HepG2 (cell line): ENCODE measurements at regions not wholly inside any gene's neighbourhood (a gene's known extent, or its start where the extent isn't known, plus 50 kb on each side); places are given as distances from the start of the nearest gene placed in this dataset.
A peak's percentile ranks its signal among the peaks of the same experiment; 100 is the strongest.

Experiments used
- ATAD3A ChIP-seq: sonication (generic); formaldehyde crosslinking; IDR thresholded peaks from 2 replicates; pipeline ENCODE4 v1.4.0; 2020; ENCODE audit warnings: missing genetic modification reagents
- CEBPB ChIP-seq: IDR thresholded peaks from 2 replicates; pipeline ENCODE4 v1.6.1; 2011; ENCODE audit warnings: low read depth, low read length, improper control_type of control experiment, borderline replicate concordance
- JDP2 ChIP-seq: sonication (generic); formaldehyde crosslinking; IDR thresholded peaks from 2 replicates; pipeline ENCODE4 v1.8.1; 2022; ENCODE audit warnings: missing genetic modification reagents, borderline replicate concordance
- PAF1 ChIP-seq: IDR thresholded peaks from 2 replicates; pipeline ENCODE4 v1.6.1; 2016; ENCODE audit warnings: missing genetic modification reagents, missing compliant biosample characterization
- PHF8 ChIP-seq: sonication (generic); formaldehyde crosslinking; IDR thresholded peaks from 2 replicates; pipeline ENCODE4 v1.5.0; 2020; ENCODE audit warnings: missing genetic modification reagents
- SATB2 ChIP-seq: sonication (generic); formaldehyde crosslinking; IDR thresholded peaks from 2 replicates; pipeline ENCODE4 v1.5.0; 2020; ENCODE audit warnings: missing genetic modification reagents
- SOX5 ChIP-seq: IDR thresholded peaks from 2 replicates; pipeline ENCODE4 v1.6.1; 2016; ENCODE audit warnings: borderline replicate concordance
- TAF1 ChIP-seq: sonication (generic); formaldehyde crosslinking; IDR thresholded peaks from 2 replicates; pipeline ENCODE4 v1.4.0; 2020; ENCODE audit warnings: missing genetic modification reagents
- ZNF33A ChIP-seq: sonication (generic); formaldehyde crosslinking; IDR thresholded peaks from 2 replicates; pipeline ENCODE4 v1.5.1; 2020; ENCODE audit warnings: missing genetic modification reagents, mild to moderate bottlenecking, moderate library complexity, borderline replicate concordance
- ZNF563 ChIP-seq: sonication (generic); formaldehyde crosslinking; IDR thresholded peaks from 2 replicates; pipeline ENCODE4 v1.8.0; 2022; ENCODE audit warnings: mild to moderate bottlenecking, moderate library complexity, missing genetic modification reagents
- ZNF570 ChIP-seq: sonication (generic); formaldehyde crosslinking; IDR thresholded peaks from 2 replicates; pipeline ENCODE4 v1.4.0; 2020; ENCODE audit warnings: mild to moderate bottlenecking, missing genetic modification reagents, borderline replicate concordance
- ZSCAN29 ChIP-seq: sonication (generic); formaldehyde crosslinking; conservative IDR thresholded peaks from 2 replicates; pipeline ENCODE4 v1.4.0; 2020; ENCODE audit warnings: mild to moderate bottlenecking, missing genetic modification reagents
- TF ChIP-seq, protein P1 (sequence below): sonication (generic); formaldehyde crosslinking; IDR thresholded peaks from 2 replicates; pipeline ENCODE4 v1.4.0; 2020; ENCODE audit warnings: mild to moderate bottlenecking, missing genetic modification reagents
- TF ChIP-seq, protein P2 (sequence below), 2 experiments: fragments of 450-650 bp in 1 of 2; sonication (generic) in 1 of 2; formaldehyde crosslinking; IDR thresholded peaks; 2 replicates each; pipeline versions ENCODE4 v1.5.0 to v1.8.0; 2020 to 2022; ENCODE audit warnings: mild to moderate bottlenecking in 1 of 2, missing genetic modification reagents in 1 of 2
- TF ChIP-seq, protein P3 (sequence below): sonication (generic); formaldehyde crosslinking; IDR thresholded peaks from 2 replicates; pipeline ENCODE4 v1.4.0; 2020; ENCODE audit warnings: missing genetic modification reagents, mild to moderate bottlenecking, borderline replicate concordance
- TF ChIP-seq, protein P4 (sequence below): sonication (generic); formaldehyde crosslinking; IDR thresholded peaks from 2 replicates; pipeline ENCODE4 v1.4.0; 2020; ENCODE audit warnings: mild to moderate bottlenecking, missing genetic modification reagents

DNA sequence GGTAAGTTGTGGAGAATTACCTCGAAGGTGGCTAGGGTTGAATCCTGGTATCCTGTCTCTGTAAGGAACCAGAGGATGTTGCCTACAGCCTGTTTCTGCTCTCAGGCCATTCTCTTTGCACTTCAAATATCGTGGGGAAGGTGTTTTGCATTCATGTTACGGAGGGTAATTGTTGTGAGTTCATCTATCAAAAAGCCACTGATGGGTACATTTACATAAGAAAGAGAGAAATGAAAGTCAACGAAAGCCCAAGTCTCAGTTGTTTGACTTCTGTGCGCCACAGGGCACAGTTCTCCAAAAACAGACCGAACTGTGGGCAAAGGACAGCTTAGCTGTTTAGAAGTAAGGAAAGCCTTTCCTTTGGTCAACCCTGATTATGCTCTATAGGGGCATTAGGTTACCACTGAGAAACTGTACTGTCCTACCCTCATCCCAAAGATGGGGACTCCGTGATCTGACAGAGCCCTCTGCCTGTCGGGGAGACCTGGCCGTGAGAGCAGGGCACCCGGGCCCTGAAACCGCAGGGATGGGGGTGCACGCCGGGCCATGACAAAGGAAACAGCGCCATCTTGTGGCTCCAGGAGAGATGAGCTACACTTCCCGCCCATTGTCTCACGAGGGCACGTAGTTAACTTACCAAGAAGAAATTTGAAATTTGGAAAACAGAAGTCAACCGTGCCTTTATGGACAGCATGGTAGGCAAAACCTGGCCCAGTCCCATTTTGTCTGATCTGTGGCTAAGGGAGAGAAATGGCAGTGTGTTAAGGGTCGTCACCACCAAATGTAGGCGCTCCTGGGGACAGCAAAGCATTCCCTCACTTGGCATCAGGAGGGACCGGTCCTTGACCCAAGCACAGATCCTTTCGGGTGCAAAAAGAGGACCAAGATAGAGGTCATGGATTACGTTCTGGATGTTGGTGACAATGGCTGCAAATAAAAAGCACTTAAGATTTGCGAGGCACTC, 74.5 kb upstream of the DYNLRB2 start (continued):
- TF ChIP-seq, protein P1, sequence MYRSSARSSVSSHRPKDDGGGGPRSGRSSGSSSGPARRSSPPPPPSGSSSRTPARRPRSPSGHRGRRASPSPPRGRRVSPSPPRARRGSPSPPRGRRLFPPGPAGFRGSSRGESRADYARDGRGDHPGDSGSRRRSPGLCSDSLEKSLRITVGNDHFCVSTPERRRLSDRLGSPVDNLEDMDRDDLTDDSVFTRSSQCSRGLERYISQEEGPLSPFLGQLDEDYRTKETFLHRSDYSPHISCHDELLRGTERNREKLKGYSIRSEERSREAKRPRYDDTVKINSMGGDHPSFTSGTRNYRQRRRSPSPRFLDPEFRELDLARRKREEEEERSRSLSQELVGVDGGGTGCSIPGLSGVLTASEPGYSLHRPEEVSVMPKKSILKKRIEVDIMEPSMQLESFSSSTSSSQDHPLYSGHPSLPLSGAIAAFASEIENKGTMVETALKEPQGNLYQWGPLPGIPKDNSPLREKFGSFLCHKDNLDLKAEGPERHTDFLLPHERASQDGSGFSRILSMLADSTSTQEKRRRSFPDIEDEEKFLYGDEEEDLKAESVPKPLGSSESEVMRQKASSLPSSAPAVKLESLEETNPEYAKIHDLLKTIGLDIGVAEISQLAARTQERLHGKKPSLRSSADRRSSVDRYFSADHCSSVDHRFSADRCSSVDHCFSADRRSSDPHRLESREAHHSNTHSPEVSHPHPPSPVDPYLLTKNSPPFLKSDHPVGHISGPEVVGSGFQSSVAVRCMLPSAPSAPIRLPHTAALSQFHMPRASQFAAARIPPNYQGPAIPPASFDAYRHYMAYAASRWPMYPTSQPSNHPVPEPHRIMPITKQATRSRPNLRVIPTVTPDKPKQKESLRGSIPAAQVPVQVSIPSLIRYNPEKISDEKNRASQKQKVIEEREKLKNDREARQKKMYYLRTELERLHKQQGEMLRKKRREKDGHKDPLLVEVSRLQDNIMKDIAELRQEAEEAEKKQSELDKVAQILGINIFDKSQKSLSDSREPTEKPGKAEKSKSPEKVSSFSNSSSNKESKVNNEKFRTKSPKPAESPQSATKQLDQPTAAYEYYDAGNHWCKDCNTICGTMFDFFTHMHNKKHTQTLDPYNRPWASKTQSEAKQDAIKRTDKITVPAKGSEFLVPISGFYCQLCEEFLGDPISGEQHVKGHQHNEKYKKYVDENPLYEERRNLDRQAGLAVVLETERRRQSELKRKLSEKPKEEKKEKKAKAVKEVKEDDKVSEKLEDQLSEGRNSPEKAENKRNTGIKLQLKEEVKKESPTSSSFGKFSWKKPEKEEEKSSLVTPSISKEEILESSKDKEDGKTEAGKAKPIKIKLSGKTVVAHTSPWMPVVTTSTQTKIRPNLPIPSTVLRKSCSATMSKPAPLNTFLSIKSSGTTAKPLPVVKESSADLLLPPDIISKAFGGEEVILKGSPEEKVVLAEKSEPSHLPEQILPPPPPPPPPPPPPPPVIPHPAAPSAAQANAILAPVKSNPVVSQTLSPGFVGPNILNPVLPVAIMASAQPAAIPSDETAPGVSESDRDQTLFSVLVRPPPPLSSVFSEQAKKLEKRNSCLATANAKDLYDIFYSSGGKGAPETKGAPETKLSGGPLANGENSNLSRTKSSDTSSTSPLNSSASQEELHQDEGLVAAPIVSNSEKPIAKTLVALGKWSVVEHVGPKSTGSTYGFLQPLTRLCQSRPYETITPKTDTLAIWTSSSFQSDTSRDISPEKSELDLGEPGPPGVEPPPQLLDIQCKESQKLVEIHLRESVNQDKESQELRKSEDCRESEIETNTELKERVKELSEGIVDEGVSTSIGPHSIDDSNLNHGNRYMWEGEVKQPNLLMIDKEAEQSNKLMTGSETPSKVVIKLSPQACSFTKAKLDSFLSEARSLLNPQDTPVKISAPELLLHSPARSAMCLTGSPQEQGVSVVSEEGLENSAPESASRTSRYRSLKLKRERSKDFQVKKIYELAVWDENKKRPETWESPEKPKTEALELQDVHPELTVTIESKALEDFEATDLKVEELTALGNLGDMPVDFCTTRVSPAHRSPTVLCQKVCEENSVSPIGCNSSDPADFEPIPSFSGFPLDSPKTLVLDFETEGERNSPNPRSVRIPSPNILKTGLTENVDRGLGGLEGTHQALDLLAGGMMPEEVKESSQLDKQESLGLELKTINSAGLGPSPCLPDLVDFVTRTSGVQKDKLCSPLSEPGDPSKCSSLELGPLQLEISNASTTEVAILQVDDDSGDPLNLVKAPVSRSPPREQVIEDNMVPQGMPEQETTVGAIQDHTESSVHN (CRISPR knock-in tag): 0 out of 2 replicates have a peak, but pooled peaks have one; percentile 72
- TF ChIP-seq ZNF563 (CRISPR knock-in tag) (no peak), JDP2 (CRISPR knock-in tag) (no peak), PHF8 (CRISPR knock-in tag) (no peak), ZSCAN29 (CRISPR knock-in tag) (no peak), SOX5 (CRISPR knock-in tag) (no peak), SATB2 (CRISPR knock-in tag) (no peak), ZNF570 (CRISPR knock-in tag) (no peak), CEBPB (no peak), TAF1 (no peak), ZNF33A (CRISPR knock-in tag) (no peak), PAF1 (CRISPR knock-in tag) (no peak), ATAD3A (CRISPR knock-in tag) (no peak)
- TF ChIP-seq, protein P2, sequence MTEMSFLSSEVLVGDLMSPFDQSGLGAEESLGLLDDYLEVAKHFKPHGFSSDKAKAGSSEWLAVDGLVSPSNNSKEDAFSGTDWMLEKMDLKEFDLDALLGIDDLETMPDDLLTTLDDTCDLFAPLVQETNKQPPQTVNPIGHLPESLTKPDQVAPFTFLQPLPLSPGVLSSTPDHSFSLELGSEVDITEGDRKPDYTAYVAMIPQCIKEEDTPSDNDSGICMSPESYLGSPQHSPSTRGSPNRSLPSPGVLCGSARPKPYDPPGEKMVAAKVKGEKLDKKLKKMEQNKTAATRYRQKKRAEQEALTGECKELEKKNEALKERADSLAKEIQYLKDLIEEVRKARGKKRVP (CRISPR knock-in tag; IDR thresholded peaks at IDR 0.05): no peak
- TF ChIP-seq, protein P3, sequence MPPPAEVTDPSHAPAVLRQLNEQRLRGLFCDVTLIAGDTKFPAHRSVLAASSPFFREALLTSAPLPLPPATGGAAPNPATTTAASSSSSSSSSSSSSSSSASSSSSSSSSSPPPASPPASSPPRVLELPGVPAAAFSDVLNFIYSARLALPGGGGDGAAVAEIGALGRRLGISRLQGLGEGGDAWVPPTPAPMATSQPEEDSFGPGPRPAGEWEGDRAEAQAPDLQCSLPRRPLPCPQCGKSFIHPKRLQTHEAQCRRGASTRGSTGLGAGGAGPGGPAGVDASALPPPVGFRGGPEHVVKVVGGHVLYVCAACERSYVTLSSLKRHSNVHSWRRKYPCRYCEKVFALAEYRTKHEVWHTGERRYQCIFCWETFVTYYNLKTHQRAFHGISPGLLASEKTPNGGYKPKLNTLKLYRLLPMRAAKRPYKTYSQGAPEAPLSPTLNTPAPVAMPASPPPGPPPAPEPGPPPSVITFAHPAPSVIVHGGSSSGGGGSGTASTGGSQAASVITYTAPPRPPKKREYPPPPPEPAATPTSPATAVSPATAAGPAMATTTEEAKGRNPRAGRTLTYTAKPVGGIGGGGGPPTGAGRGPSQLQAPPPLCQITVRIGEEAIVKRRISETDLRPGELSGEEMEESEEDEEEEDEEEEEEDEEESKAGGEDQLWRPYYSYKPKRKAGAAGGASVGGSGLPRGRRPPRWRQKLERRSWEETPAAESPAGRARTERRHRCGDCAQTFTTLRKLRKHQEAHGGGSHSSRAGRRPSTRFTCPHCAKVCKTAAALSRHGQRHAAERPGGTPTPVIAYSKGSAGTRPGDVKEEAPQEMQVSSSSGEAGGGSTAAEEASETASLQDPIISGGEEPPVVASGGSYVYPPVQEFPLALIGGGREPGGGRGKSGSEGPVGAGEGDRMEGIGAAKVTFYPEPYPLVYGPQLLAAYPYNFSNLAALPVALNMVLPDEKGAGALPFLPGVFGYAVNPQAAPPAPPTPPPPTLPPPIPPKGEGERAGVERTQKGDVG (CRISPR knock-in tag): 0 out of 2 replicates have a peak, but pooled peaks have one; percentile 38
- TF ChIP-seq, protein P4, sequence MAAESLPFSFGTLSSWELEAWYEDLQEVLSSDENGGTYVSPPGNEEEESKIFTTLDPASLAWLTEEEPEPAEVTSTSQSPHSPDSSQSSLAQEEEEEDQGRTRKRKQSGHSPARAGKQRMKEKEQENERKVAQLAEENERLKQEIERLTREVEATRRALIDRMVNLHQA (CRISPR knock-in tag): no peak
